ENCODE measurements at regions not wholly inside any gene's neighbourhood (a gene's known extent, or its start where the extent isn't known, plus 50 kb on each side); places are given as distances from the start of the nearest gene placed in this dataset.

DNA sequence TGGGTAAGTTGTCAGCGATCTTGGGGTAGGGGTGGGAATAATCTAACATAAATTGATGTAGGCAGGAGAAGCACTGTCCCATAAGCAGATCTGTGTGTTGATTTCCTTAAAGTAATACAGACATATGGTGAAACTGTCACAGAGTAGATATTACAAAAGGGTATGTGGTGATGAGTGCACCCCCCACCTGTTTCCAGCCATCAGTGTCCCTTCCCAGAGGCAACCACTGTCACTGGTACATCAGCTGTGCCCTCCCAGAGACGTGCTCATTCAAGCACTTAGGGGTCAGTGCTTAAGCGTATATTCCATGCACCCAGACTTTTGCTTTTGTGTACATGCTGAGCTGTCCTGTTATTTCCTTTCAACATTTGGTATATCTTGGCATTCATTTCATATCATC is 94.3 kb upstream of the PITX1 start:
- Histone ChIP-seq H3K9me3 (ENCODE audit: low read depth, low read length) (no peaks in the 10 kb centered on the region), H3K9ac (ENCODE audit: insufficient read length) (no peak overlapping the region), H3K36me3 (ENCODE audit: insufficient read depth, low read length) (no peaks in the 10 kb centered on the region), H3K4me3 (no peak overlapping the region), H3K27ac (no peak overlapping the region)
- DNase-seq (ENCODE audit: low read depth, low spot score), result no peak
- no peak for TF ChIP-seq FOXP2 (optimal IDR thresholded peaks at IDR 0.05; ENCODE audit: control extremely low read depth, extremely low read length, insufficient read depth)
- TF ChIP-seq EZH2 (IDR thresholded peaks at IDR 0.05), result no peak
- TF ChIP-seq POLR2AphosphoS5 (IDR thresholded peaks at IDR 0.05; ENCODE audit: borderline replicate concordance, low read depth, low read length), result no peak

DNA sequence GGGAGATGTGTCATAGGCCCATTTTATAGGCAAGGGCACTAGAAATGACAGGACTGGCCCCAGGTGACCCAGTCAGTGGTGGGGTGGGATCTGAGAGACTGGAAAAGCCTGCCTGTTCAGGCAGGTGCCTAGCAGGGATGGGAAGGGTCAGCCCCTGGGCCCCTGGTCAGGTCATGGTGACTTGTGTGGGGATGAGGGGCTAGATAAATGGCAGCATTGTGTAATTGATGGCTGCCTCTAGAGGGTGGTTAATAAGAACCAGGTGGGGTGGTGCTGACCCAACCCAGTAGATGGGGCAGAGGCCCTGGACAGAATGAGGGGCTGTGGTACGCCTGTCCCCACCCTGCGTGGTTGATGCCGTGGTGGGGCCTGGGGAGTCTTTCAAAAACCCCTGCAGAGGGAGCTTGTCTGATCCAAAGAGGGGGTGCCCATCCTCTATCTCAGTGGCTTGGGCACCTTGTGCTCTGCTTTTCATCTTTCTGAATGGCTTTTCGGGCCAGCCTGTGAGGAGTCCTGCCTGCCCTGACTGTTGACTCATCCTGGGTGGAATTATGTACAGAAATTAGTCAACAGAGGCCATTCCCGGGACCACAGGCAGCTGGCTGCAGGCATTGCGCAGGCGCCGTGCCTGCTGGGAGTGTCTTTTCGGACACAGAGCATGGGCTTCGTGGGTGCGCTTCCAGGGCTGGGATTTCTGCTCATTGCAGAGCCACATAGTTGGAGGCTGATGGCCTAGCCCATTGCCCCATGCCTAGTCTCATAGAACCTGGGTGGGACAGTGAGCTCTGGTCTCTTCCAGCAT is 93.6 kb upstream of the PITX1 start:
- no peak for DNase-seq (ENCODE audit: low read depth, low spot score)
- Histone ChIP-seq H3K9ac (ENCODE audit: insufficient read length) (no peak overlapping the region), H3K27ac (no peak overlapping the region)

DNA sequence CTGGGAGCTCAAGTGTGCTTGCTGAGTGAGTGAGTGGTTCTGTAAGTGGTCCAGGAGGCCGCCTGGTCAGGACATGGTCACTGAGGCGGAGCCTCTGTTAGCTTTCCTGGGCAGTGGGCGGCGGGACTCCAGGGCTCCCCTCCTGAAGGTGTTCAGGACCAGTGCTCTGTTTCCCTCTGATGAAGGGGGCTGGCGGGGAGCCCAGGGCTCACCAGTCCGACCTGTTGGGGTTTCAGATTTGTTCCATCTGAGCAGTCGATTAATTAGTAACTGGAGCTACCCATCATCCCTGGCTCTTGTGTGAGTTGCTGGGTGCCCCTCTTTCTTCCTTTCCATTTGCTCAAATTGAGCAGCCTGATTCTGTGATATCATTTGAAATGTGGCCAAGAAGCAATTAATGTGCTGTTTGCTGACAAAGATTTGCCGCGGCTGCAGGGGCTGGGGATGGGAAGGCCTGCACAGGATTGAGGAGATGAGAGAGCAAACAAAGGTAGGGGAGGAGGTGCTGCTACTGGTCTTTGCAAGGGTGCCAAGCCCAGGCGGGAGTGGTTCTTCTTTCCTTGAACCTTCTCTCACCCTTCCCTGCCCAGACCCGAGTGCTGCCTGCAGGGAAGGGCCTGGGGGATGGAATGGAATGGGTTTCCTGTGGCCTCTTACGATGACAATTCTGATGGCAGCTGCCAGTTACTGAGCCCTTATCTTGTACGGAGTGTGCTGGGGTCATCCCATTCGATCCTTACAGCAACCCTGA is 92.8 kb upstream of the PITX1 start:
- DNase-seq (ENCODE audit: low read depth, low spot score), result no peak
- H3K36me3 ChIP-seq (ENCODE audit: insufficient read depth, low read length), result no peaks in the 10 kb centered on the region
- H3K9me3 ChIP-seq (ENCODE audit: low read depth, low read length), result no peaks in the 10 kb centered on the region
- H3K4me3 ChIP-seq, result no peak overlapping the region
- H3K27ac ChIP-seq, result no peak overlapping the region
- H3K9ac ChIP-seq (ENCODE audit: insufficient read length), result no peak overlapping the region
- TF ChIP-seq POLR2AphosphoS5 (IDR thresholded peaks at IDR 0.05; ENCODE audit: borderline replicate concordance, low read depth, low read length) (no peak), FOXP2 (optimal IDR thresholded peaks at IDR 0.05; ENCODE audit: control extremely low read depth, extremely low read length, insufficient read depth) (no peak), EZH2 (IDR thresholded peaks at IDR 0.05) (no peak)

More for the DNA sequence above, 93.6 kb upstream of the PITX1 start:
- no peak overlapping the region for H3K4me3 ChIP-seq
- no peaks in the 10 kb centered on the region for H3K9me3 ChIP-seq (ENCODE audit: low read depth, low read length)
- no peak for TF ChIP-seq POLR2AphosphoS5 (IDR thresholded peaks at IDR 0.05; ENCODE audit: borderline replicate concordance, low read depth, low read length)
- TF ChIP-seq EZH2 (IDR thresholded peaks at IDR 0.05), result no peak
- TF ChIP-seq FOXP2 (optimal IDR thresholded peaks at IDR 0.05; ENCODE audit: control extremely low read depth, extremely low read length, insufficient read depth), result no peak
- no peaks in the 10 kb centered on the region for H3K36me3 ChIP-seq (ENCODE audit: insufficient read depth, low read length)

DNA sequence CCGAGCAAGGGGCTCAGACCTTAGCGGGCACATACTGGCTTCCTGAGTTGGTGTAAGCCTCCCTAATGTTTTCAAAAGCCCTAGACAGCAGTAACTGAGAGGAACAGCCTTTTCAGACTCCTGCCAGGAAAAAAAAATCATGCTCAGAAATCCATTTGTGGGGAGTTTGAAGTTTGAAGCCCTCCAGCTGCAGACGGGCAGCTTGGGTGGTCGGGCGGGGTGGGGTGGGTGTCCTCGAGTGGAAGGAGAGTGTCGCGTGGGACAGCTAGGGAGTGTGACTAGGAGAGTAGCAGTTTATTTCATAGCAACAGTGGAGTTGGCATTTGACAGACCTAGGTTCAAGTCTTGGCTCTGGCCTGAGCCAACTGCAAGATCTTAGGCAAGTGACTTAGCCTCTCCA is 90.7 kb upstream of the PITX1 start:
- Histone ChIP-seq H3K4me3 (no peak overlapping the region), H3K36me3 (ENCODE audit: insufficient read depth, low read length) (no peaks in the 10 kb centered on the region), H3K9me3 (ENCODE audit: low read depth, low read length) (no peaks in the 10 kb centered on the region), H3K9ac (ENCODE audit: insufficient read length) (no peak overlapping the region), H3K27ac (no peak overlapping the region)
- no peak for DNase-seq (ENCODE audit: low read depth, low spot score)
- TF ChIP-seq POLR2AphosphoS5 (IDR thresholded peaks at IDR 0.05; ENCODE audit: borderline replicate concordance, low read depth, low read length) (no peak), EZH2 (IDR thresholded peaks at IDR 0.05) (no peak)

DNA sequence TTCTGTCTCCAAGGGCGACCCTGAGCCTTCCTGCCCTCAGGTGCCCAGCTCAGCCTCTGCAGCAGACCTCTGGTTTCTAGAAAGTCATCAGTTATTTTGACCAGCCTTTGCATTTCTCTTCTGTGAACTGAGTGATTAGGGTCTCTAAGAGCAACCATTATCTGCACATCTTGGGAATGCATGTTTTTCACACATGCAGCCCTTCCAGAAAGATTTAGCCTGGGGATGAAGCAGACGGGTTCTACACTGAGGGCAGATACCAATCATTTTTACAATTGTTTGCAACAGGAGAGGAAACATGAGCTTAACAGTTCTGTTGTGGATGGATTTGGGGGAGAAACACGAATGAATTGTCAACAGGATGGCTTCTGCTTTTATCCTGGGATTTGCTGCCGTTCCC is 90.1 kb upstream of the PITX1 start:
- H3K9ac ChIP-seq (ENCODE audit: insufficient read length), result no peak overlapping the region
- H3K36me3 ChIP-seq (ENCODE audit: insufficient read depth, low read length), result no peaks in the 10 kb centered on the region
- TF ChIP-seq POLR2AphosphoS5 (IDR thresholded peaks at IDR 0.05; ENCODE audit: borderline replicate concordance, low read depth, low read length) (no peak), FOXP2 (optimal IDR thresholded peaks at IDR 0.05; ENCODE audit: control extremely low read depth, extremely low read length, insufficient read depth) (no peak), EZH2 (IDR thresholded peaks at IDR 0.05) (no peak)
- no peak overlapping the region for H3K27ac ChIP-seq
- DNase-seq (ENCODE audit: low read depth, low spot score), result no peak
- H3K4me3 ChIP-seq, result no peak overlapping the region
- H3K9me3 ChIP-seq (ENCODE audit: low read depth, low read length), result no peaks in the 10 kb centered on the region

DNA sequence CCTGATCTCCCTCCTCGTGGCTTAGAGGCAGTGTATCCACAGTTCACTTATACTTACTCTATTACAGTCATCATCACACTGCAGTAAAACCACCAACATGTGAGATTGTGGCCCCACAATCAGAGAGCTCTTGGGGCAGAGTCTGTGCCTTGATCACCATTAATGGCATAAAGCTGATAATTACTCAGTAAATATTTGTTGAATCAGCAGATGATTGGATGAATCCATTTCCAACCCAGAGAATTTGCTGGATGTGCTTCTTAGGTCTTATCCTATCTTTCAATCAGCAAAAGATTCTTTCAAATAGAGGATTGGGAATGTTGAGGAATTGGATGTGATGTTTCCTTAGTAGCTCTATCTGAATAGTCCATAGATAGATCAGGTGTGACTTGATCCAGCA is 88.8 kb upstream of the PITX1 start:
- H3K36me3 ChIP-seq (ENCODE audit: insufficient read depth, low read length), result no peaks in the 10 kb centered on the region
- no peak overlapping the region for H3K4me3 ChIP-seq
- no peak for DNase-seq (ENCODE audit: low read depth, low spot score)
- H3K27ac ChIP-seq, result no peak overlapping the region
- H3K9ac ChIP-seq (ENCODE audit: insufficient read length), result no peak overlapping the region
- no peaks in the 10 kb centered on the region for H3K9me3 ChIP-seq (ENCODE audit: low read depth, low read length)
- TF ChIP-seq POLR2AphosphoS5 (IDR thresholded peaks at IDR 0.05; ENCODE audit: borderline replicate concordance, low read depth, low read length) (no peak), FOXP2 (optimal IDR thresholded peaks at IDR 0.05; ENCODE audit: control extremely low read depth, extremely low read length, insufficient read depth) (no peak), EZH2 (IDR thresholded peaks at IDR 0.05) (no peak)

DNA sequence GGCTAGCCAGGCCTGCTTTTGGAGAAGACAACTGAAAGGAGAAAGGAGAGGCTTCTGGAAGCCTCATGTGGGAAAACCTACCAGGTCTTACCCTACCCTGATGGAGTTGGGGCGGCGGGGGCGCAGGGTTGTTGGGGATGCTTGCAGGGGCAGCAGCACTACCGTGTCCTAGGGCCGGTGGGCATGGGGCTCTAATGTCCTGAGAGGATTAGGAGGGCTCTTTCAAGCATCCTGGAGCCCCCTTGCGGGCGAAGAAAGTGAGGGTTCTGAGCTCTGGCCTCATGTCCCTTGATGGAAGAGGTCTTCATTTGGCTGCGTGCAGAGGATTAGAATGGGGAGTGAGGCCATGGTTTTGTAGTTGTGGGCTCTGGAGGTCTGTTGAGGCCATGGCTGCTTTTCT is 86.9 kb upstream of the PITX1 start:
- TF ChIP-seq POLR2AphosphoS5 (IDR thresholded peaks at IDR 0.05; ENCODE audit: borderline replicate concordance, low read depth, low read length) (no peak), FOXP2 (optimal IDR thresholded peaks at IDR 0.05; ENCODE audit: control extremely low read depth, extremely low read length, insufficient read depth) (no peak), EZH2 (IDR thresholded peaks at IDR 0.05) (no peak)
- H3K36me3 ChIP-seq (ENCODE audit: insufficient read depth, low read length), result no peaks in the 10 kb centered on the region
- no peaks in the 10 kb centered on the region for H3K9me3 ChIP-seq (ENCODE audit: low read depth, low read length)
- no peak overlapping the region for H3K27ac ChIP-seq
- DNase-seq (ENCODE audit: low read depth, low spot score), result no peak
- H3K4me3 ChIP-seq, result no peak overlapping the region
- H3K9ac ChIP-seq (ENCODE audit: insufficient read length), result no peak overlapping the region

DNA sequence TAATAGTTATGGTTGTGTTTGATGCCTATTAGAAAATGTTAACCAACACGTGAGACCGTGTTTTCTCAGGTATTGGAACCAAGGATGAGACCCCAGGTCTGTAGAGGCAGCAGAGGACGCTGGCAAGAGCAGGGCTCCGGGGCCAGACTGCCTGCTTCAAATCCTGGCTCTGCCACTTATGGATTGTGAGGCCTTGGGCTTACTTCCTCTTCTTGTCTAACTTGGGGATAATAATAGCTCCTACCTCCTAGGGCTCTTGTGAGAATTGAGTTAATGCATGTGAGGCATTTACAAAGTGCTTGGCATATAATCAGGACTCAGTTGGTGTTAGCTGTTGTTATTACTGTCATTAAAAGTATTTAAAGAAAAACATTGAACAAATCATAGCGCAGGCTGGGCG is 85.5 kb upstream of the PITX1 start:
- no peak for TF ChIP-seq POLR2AphosphoS5 (IDR thresholded peaks at IDR 0.05; ENCODE audit: borderline replicate concordance, low read depth, low read length)
- TF ChIP-seq EZH2 (IDR thresholded peaks at IDR 0.05), result no peak
- no peak for TF ChIP-seq FOXP2 (optimal IDR thresholded peaks at IDR 0.05; ENCODE audit: control extremely low read depth, extremely low read length, insufficient read depth)
- Histone ChIP-seq H3K4me3 (no peak overlapping the region), H3K27ac (no peak overlapping the region), H3K9ac (ENCODE audit: insufficient read length) (no peak overlapping the region), H3K9me3 (ENCODE audit: low read depth, low read length) (no peaks in the 10 kb centered on the region), H3K36me3 (ENCODE audit: insufficient read depth, low read length) (no peaks in the 10 kb centered on the region)
- no peak for DNase-seq (ENCODE audit: low read depth, low spot score)

Measured in SK-N-MC (cell line).